ENCODE measurements at regions not wholly inside any gene's neighbourhood (a gene's known extent, or its start where the extent isn't known, plus 50 kb on each side); places are given as distances from the start of the nearest gene placed in this dataset.

DNA sequence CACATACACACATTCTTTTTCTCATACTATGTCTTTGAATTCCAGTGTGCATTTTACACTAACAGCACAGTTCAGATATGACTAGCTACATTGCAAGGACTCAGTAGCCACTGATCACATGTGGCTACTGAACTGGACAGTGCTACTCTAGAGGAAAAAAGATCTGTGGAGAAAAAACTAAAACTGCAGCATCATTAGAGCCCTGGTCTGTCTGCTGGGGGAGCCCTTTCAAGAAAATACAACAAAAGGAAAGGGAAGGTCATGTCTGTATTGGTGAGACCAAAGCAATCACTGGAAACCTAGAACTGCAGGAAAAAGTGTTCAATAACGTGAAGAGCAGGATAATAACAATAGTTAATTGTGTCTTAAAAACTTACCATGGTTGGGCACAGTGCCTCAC is 132.3 kb upstream of the JARID2 start:
- ChIA-PET CTCF (no interaction called here), RAD21 (ENCODE audit: low non-redundant PET in 1 of 2, low total read pairs in 2 of 2, uncharacterized antibody in 2 of 2, unreplicated experiment in 2 of 2) (no interaction called here), POLR2A (no interaction called here)
- Histone ChIP-seq H3K9me3 (ENCODE audit: control insufficient read depth in 1 of 2, insufficient read depth in 1 of 2, low read depth in 1 of 2, low read length in 2 of 2) (no peaks in the 10 kb centered on the region), H3K9ac (ENCODE audit: low read length) (no peak overlapping the region), H3K4me2 (ENCODE audit: low read length) (no peak overlapping the region), H3K79me2 (ENCODE audit: insufficient read depth, low read length) (no peaks in the 10 kb centered on the region), H3K27ac (ENCODE audit: low read depth, low read length) (no peak overlapping the region), H3K36me3 (ENCODE audit: control insufficient read depth in 1 of 2, insufficient read depth in 2 of 2, low read length in 2 of 2) (no peaks in the 10 kb centered on the region), H2AFZ (ENCODE audit: low read depth, low read length, poor library complexity, severe bottlenecking) (no peak overlapping the region), H3K9me2 (ENCODE audit: insufficient read depth) (no peaks in the 10 kb centered on the region), H4K20me1 (ENCODE audit: insufficient read depth) (no peaks in the 10 kb centered on the region), H3K4me3 (replicated peaks in 1 of 2; ENCODE audit: low read depth in 1 of 2, low read length in 2 of 2) (no peak overlapping the region), H3K4me1 (ENCODE audit: control insufficient read depth in 1 of 2, insufficient read depth in 2 of 2, low read length in 2 of 2) (no peaks in the 10 kb centered on the region), H3K27me3 (ENCODE audit: insufficient read depth, low read length) (no peaks in the 10 kb centered on the region)
- TF ChIP-seq TCF7L2 (IDR thresholded peaks at IDR 0.05; ENCODE audit: borderline replicate concordance, extremely low read depth, insufficient read depth, insufficient read length) (no peak), SRF (IDR thresholded peaks at IDR 0.05; ENCODE audit: low read depth) (no peak), CEBPB (IDR thresholded peaks at IDR 0.05; ENCODE audit: low read depth) (no peak), JUND (IDR thresholded peaks at IDR 0.05) (no peak), POLR2A (IDR thresholded peaks at IDR 0.05; ENCODE audit: borderline replicate concordance, extremely low read depth, insufficient read depth, insufficient read length) (no peak), EZH2 (IDR thresholded peaks at IDR 0.05) (no peak), SP1 (IDR thresholded peaks at IDR 0.05; ENCODE audit: low read depth) (no peak), EGR1 (IDR thresholded peaks at IDR 0.05; ENCODE audit: low read depth) (no peak)
- TF ChIP-seq, protein P1, sequence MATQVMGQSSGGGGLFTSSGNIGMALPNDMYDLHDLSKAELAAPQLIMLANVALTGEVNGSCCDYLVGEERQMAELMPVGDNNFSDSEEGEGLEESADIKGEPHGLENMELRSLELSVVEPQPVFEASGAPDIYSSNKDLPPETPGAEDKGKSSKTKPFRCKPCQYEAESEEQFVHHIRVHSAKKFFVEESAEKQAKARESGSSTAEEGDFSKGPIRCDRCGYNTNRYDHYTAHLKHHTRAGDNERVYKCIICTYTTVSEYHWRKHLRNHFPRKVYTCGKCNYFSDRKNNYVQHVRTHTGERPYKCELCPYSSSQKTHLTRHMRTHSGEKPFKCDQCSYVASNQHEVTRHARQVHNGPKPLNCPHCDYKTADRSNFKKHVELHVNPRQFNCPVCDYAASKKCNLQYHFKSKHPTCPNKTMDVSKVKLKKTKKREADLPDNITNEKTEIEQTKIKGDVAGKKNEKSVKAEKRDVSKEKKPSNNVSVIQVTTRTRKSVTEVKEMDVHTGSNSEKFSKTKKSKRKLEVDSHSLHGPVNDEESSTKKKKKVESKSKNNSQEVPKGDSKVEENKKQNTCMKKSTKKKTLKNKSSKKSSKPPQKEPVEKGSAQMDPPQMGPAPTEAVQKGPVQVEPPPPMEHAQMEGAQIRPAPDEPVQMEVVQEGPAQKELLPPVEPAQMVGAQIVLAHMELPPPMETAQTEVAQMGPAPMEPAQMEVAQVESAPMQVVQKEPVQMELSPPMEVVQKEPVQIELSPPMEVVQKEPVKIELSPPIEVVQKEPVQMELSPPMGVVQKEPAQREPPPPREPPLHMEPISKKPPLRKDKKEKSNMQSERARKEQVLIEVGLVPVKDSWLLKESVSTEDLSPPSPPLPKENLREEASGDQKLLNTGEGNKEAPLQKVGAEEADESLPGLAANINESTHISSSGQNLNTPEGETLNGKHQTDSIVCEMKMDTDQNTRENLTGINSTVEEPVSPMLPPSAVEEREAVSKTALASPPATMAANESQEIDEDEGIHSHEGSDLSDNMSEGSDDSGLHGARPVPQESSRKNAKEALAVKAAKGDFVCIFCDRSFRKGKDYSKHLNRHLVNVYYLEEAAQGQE (IDR thresholded peaks at IDR 0.05; ENCODE audit: low read depth) = no peak
- TF ChIP-seq, protein P2, sequence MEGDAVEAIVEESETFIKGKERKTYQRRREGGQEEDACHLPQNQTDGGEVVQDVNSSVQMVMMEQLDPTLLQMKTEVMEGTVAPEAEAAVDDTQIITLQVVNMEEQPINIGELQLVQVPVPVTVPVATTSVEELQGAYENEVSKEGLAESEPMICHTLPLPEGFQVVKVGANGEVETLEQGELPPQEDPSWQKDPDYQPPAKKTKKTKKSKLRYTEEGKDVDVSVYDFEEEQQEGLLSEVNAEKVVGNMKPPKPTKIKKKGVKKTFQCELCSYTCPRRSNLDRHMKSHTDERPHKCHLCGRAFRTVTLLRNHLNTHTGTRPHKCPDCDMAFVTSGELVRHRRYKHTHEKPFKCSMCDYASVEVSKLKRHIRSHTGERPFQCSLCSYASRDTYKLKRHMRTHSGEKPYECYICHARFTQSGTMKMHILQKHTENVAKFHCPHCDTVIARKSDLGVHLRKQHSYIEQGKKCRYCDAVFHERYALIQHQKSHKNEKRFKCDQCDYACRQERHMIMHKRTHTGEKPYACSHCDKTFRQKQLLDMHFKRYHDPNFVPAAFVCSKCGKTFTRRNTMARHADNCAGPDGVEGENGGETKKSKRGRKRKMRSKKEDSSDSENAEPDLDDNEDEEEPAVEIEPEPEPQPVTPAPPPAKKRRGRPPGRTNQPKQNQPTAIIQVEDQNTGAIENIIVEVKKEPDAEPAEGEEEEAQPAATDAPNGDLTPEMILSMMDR (IDR thresholded peaks at IDR 0.05 in 2 of 3, conservative IDR thresholded peaks at IDR 0.05 in 1 of 3; ENCODE audit: borderline replicate concordance in 1 of 3, insufficient read depth in 1 of 3, low read depth in 2 of 3, low read length in 2 of 3) = no peak
- DNase-seq (ENCODE audit: low read depth, low spot score) (no peak), ATAC-seq (peak; percentile 27; the same call in 1 of the 2 replicates)
- no TSS peak for BruUV-seq (replicated peaks)
- intact Hi-C loops (cut with micrococcal nuclease) = no loop called here

All from HCT116 (cell line).